ENCODE measurements at regions not wholly inside any gene's neighbourhood (a gene's known extent, or its start where the extent isn't known, plus 50 kb on each side); places are given as distances from the start of the nearest gene placed in this dataset.

- no peak for TF ChIP-seq POLR2AphosphoS5 (IDR thresholded peaks at IDR 0.05)
- TF ChIP-seq, protein P1, sequence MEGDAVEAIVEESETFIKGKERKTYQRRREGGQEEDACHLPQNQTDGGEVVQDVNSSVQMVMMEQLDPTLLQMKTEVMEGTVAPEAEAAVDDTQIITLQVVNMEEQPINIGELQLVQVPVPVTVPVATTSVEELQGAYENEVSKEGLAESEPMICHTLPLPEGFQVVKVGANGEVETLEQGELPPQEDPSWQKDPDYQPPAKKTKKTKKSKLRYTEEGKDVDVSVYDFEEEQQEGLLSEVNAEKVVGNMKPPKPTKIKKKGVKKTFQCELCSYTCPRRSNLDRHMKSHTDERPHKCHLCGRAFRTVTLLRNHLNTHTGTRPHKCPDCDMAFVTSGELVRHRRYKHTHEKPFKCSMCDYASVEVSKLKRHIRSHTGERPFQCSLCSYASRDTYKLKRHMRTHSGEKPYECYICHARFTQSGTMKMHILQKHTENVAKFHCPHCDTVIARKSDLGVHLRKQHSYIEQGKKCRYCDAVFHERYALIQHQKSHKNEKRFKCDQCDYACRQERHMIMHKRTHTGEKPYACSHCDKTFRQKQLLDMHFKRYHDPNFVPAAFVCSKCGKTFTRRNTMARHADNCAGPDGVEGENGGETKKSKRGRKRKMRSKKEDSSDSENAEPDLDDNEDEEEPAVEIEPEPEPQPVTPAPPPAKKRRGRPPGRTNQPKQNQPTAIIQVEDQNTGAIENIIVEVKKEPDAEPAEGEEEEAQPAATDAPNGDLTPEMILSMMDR (IDR thresholded peaks at IDR 0.05): no peak
- no peak for TF ChIP-seq POLR2A (IDR thresholded peaks at IDR 0.05)
Observed at GRCh38 chr18:68449292-68449691, 265.6 kb downstream of the TMX3 start.
